AG08395 (cell line): ENCODE measurements at regions not wholly inside any gene's neighbourhood (a gene's known extent, or its start where the extent isn't known, plus 50 kb on each side); places are given as distances from the start of the nearest gene placed in this dataset.
A peak's percentile ranks its signal among the peaks of the same experiment; 100 is the strongest.
"Not testable (repeated sequence)": the region's sequence is repeated elsewhere in the genome, so short reads cannot be mapped to it uniquely, and the experiment has no call there.

Experiments used
- DNase-seq: peaks from one replicate; pipeline ENCODE4 v3.0.0; 2012; ENCODE audit warnings: mixed read lengths, low spot score

- DNase-seq, result no peak
Measured at GRCh38 chr6:169979873-169980432, 228.5 kb downstream of the ERMARD start.

- DNase-seq, result peak; percentile 62
Measured at GRCh38 chr6:169978615-169979161, 227.3 kb downstream of the ERMARD start.

- no peak for DNase-seq
Measured at GRCh38 chr6:169977434-169978265, 226.2 kb downstream of the ERMARD start.

GRCh38 chr6:169976301-169977081 is 225.1 kb downstream of the ERMARD start:
- DNase-seq, result no peak

- DNase-seq, result no peak
Measured at GRCh38 chr6:169975701-169976100, 224.3 kb downstream of the ERMARD start.

- no peak for DNase-seq
Measured at GRCh38 chr6:169975286-169975685, 223.9 kb downstream of the ERMARD start.

- DNase-seq, result no peak
Measured at GRCh38 chr6:169974663-169975062, 223.2 kb downstream of the ERMARD start.

GRCh38 chr6:169973588-169974467 is 222.4 kb downstream of the ERMARD start:
- not testable (repeated sequence) for DNase-seq

GRCh38 chr6:169972736-169973135 is 221.3 kb downstream of the ERMARD start:
- no peak for DNase-seq

- DNase-seq, result no peak
Measured at GRCh38 chr6:169972101-169972651, 220.8 kb downstream of the ERMARD start.

GRCh38 chr6:169971081-169971861 is 219.8 kb downstream of the ERMARD start:
- DNase-seq, result no peak

- no peak for DNase-seq
Measured at GRCh38 chr6:169970306-169970988, 219.0 kb downstream of the ERMARD start.

- no peak for DNase-seq
Measured at GRCh38 chr6:169969372-169970099, 218.1 kb downstream of the ERMARD start.

- DNase-seq, result no peak
Measured at GRCh38 chr6:169968541-169969270, 217.3 kb downstream of the ERMARD start.

- DNase-seq, result no peak
Measured at GRCh38 chr6:169967687-169968086, 216.3 kb downstream of the ERMARD start.

- no peak for DNase-seq
Measured at GRCh38 chr6:169966312-169967181, 215.1 kb downstream of the ERMARD start.

- DNase-seq, result no peak
Measured at GRCh38 chr6:169965657-169966311, 214.4 kb downstream of the ERMARD start.
